Panc1 (cell line): ENCODE measurements at regions not wholly inside any gene's neighbourhood (a gene's known extent, or its start where the extent isn't known, plus 50 kb on each side); places are given as distances from the start of the nearest gene placed in this dataset.

Experiments
- ATAC-seq: fragments of 200-7000 bp; cut with Tn5 transposase; 2 replicates; pipeline ENCODE4 v1.9.1; 2020; ENCODE audit warnings: mild to moderate bottlenecking, moderate library complexity
- BruUV-seq: library from RNA; stranded (reverse); fragments of 400-500 nt; replicated peaks from 2 replicates; lab custom pipeline; 2021; lab: Mats Ljungman, UMichigan
- CTCF ChIA-PET: fragments of 300-600 bp; sonication (Branson Sonifier 250); formaldehyde crosslinking; loops from one replicate; lab custom pipeline; 2022; ENCODE audit warnings: antibody characterized with exemption; lab: Charles Lee
- POLR2A ChIA-PET: fragments of 300-600 bp; sonication (Branson Sonifier 250); formaldehyde crosslinking; loops from one replicate; lab custom pipeline; 2022; ENCODE audit warnings: antibody characterized with exemption; lab: Charles Lee
- DNase-seq: peaks from one replicate; pipeline ENCODE4 v3.0.0-alpha.2; 2010; ENCODE audit warnings: low read depth, low spot score
- H3K27ac ChIP-seq: 2 replicates; pipeline ENCODE4 v1.5.1; 2011; ENCODE audit warnings: mild to moderate bottlenecking, low read length, inconsistent platforms
- H3K27me3 ChIP-seq: fragments of 200-500 bp; sonication (Bioruptor generic); 2 replicates; pipeline ENCODE4 v1.6.0; 2014; ENCODE audit warnings: low read length, inconsistent platforms; ENCODE audit not compliant: control insufficient read depth, insufficient read depth
- H3K36me3 ChIP-seq: fragments of 200-500 bp; sonication (Bioruptor generic); 2 replicates; pipeline ENCODE4 v1.5.1; 2014; ENCODE audit warnings: inconsistent platforms, mild to moderate bottlenecking, low read length, moderate library complexity; ENCODE audit not compliant: control insufficient read depth, insufficient read depth
- H3K4me1 ChIP-seq: 2 replicates; pipeline ENCODE4 v1.5.1; 2011; ENCODE audit warnings: inconsistent platforms, mild to moderate bottlenecking, low read length, moderate library complexity; ENCODE audit not compliant: control insufficient read depth, insufficient read depth
- H3K4me3 ChIP-seq, 2 experiments: 2 replicates each; pipeline ENCODE4 v1.5.1; 2011 to 2012; ENCODE audit warnings: low read depth in 2 of 2, low read length in 2 of 2, mild to moderate bottlenecking in 2 of 2, inconsistent platforms in 1 of 2, moderate library complexity in 1 of 2
- H3K9me3 ChIP-seq: fragments of 200-500 bp; sonication (Bioruptor generic); 2 replicates; pipeline ENCODE4 v1.5.1; 2014; ENCODE audit warnings: low read depth, mild to moderate bottlenecking, inconsistent platforms, low read length, moderate library complexity; ENCODE audit not compliant: control insufficient read depth, insufficient read depth
- POLR2AphosphoS5 ChIP-seq: IDR thresholded peaks from 2 replicates; pipeline ENCODE4 v1.6.1; 2012; ENCODE audit warnings: mild to moderate bottlenecking, low read depth, low read length, moderate library complexity
- SIN3A ChIP-seq: IDR thresholded peaks from 2 replicates; pipeline ENCODE4 v1.6.1; 2012; ENCODE audit warnings: low read depth, mild to moderate bottlenecking, low read length, moderate library complexity, borderline replicate concordance; ENCODE audit not compliant: insufficient read depth
- TCF7L2 ChIP-seq: IDR thresholded peaks from 2 replicates; pipeline ENCODE4 v1.6.1; 2011; ENCODE audit warnings: mild to moderate bottlenecking, low read depth, low read length, inconsistent platforms
- in situ Hi-C: cut with HindIII; loops from 2 replicates; pipeline ENCODE4 v1.10.0; 2016; ENCODE audit warnings: low sequenced_read_pairs, low pct_unique_long_range_greater_than_20kb
- intact Hi-C: fragments of 100-400 bp; cut with micrococcal nuclease; formaldehyde crosslinking; loops from one replicate; pipeline ENCODE4 v1.10.0; 2022; ENCODE audit not compliant: unreplicated experiment
- TF ChIP-seq, protein P1 (sequence below): fragments of 450-650 bp; IDR thresholded peaks from 2 replicates; pipeline ENCODE4 v1.5.1; 2017; ENCODE audit warnings: mild to moderate bottlenecking
- TF ChIP-seq, protein P2 (sequence below), 2 experiments: IDR thresholded peaks; 2 replicates each; pipeline ENCODE4 v1.6.1; 2011 to 2012; ENCODE audit warnings: low read depth in 2 of 2, control low read depth in 1 of 2, low read length in 1 of 2, mild to moderate bottlenecking in 1 of 2, moderate library complexity in 1 of 2; ENCODE audit not compliant: insufficient read depth in 1 of 2

DNA sequence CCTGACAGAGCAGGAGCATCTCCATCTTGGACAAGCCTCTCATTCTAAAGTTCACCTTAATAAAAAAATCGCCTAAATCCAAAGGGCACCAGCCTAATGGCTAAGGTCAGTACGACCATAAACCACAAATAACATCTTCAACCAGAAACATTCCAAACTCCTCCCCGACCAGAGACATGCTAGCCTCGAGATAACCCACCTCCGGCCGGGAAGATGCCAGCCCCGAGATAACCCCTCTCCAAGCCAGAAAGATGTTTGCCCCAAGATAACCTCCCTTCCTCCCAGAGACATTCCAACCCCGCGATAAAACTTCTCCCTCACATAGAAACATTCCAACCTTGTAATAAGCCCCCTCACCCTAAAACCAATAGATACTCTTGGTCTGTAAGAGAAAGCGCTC lies 86.8 kb upstream of the PKP2 start:
- Histone ChIP-seq H3K4me1 (no peaks in the 10 kb centered on the region), H3K9me3 (no peaks in the 10 kb centered on the region), H3K27ac (no peak overlapping the region), H3K4me3 (no peak overlapping the region), H3K36me3 (no peaks in the 10 kb centered on the region), H3K27me3 (no peaks in the 10 kb centered on the region)
- CTCF ChIA-PET: no interaction called here
- TF ChIP-seq, protein P1, sequence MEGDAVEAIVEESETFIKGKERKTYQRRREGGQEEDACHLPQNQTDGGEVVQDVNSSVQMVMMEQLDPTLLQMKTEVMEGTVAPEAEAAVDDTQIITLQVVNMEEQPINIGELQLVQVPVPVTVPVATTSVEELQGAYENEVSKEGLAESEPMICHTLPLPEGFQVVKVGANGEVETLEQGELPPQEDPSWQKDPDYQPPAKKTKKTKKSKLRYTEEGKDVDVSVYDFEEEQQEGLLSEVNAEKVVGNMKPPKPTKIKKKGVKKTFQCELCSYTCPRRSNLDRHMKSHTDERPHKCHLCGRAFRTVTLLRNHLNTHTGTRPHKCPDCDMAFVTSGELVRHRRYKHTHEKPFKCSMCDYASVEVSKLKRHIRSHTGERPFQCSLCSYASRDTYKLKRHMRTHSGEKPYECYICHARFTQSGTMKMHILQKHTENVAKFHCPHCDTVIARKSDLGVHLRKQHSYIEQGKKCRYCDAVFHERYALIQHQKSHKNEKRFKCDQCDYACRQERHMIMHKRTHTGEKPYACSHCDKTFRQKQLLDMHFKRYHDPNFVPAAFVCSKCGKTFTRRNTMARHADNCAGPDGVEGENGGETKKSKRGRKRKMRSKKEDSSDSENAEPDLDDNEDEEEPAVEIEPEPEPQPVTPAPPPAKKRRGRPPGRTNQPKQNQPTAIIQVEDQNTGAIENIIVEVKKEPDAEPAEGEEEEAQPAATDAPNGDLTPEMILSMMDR: no peak
- TF ChIP-seq, protein P2, sequence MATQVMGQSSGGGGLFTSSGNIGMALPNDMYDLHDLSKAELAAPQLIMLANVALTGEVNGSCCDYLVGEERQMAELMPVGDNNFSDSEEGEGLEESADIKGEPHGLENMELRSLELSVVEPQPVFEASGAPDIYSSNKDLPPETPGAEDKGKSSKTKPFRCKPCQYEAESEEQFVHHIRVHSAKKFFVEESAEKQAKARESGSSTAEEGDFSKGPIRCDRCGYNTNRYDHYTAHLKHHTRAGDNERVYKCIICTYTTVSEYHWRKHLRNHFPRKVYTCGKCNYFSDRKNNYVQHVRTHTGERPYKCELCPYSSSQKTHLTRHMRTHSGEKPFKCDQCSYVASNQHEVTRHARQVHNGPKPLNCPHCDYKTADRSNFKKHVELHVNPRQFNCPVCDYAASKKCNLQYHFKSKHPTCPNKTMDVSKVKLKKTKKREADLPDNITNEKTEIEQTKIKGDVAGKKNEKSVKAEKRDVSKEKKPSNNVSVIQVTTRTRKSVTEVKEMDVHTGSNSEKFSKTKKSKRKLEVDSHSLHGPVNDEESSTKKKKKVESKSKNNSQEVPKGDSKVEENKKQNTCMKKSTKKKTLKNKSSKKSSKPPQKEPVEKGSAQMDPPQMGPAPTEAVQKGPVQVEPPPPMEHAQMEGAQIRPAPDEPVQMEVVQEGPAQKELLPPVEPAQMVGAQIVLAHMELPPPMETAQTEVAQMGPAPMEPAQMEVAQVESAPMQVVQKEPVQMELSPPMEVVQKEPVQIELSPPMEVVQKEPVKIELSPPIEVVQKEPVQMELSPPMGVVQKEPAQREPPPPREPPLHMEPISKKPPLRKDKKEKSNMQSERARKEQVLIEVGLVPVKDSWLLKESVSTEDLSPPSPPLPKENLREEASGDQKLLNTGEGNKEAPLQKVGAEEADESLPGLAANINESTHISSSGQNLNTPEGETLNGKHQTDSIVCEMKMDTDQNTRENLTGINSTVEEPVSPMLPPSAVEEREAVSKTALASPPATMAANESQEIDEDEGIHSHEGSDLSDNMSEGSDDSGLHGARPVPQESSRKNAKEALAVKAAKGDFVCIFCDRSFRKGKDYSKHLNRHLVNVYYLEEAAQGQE (IDR thresholded peaks at IDR 0.05; ENCODE audit: insufficient read depth in 1 of 2, low read depth in 2 of 2, low read length in 1 of 2): no peak
- TF ChIP-seq SIN3A: no peak
- no peak for TF ChIP-seq POLR2AphosphoS5
- TF ChIP-seq TCF7L2: no peak
- ATAC-seq: no peak
- no TSS peak for BruUV-seq
- POLR2A ChIA-PET: no interaction called here
- in situ Hi-C loops: no loop called here
- intact Hi-C loops: no loop called here
- no peak for DNase-seq

DNA sequence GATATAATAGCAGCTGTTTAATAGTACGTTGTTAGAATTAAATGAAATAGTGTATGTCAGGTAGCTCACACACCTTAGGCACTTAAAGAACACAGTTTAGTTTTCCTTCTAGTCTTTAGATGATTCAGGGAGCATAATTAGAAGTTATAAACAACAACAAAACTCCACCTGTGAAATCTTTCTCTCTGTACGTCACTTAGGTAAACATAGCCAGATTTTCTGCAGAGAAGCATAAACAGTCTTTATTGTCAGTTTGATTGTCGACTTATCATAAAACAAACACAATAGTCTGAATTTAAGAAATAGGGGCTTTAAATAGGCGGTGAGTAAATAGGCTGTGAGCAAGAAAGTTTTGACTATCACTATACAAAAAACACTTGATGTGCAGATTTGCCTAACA lies 84.6 kb upstream of the PKP2 start:
- BruUV-seq: no TSS peak
- Histone ChIP-seq H3K9me3 (no peaks in the 10 kb centered on the region), H3K4me3 (no peak overlapping the region), H3K4me1 (no peaks in the 10 kb centered on the region), H3K27me3 (no peaks in the 10 kb centered on the region), H3K27ac (no peak overlapping the region), H3K36me3 (no peaks in the 10 kb centered on the region)
- CTCF ChIA-PET: no interaction called here
- in situ Hi-C loops: no loop called here
- TF ChIP-seq, protein P2 (IDR thresholded peaks at IDR 0.05; ENCODE audit: insufficient read depth in 1 of 2, low read depth in 2 of 2, low read length in 1 of 2): no peak
- no peak for TF ChIP-seq POLR2AphosphoS5
- no peak for TF ChIP-seq TCF7L2
- no peak for TF ChIP-seq SIN3A
- TF ChIP-seq, protein P1: no peak
- no peak for DNase-seq
- POLR2A ChIA-PET: no interaction called here
- intact Hi-C loops: no loop called here
- no peak for ATAC-seq
